ENCODE measurements at regions not wholly inside any gene's neighbourhood (a gene's known extent, or its start where the extent isn't known, plus 50 kb on each side); places are given as distances from the start of the nearest gene placed in this dataset.

DNA sequence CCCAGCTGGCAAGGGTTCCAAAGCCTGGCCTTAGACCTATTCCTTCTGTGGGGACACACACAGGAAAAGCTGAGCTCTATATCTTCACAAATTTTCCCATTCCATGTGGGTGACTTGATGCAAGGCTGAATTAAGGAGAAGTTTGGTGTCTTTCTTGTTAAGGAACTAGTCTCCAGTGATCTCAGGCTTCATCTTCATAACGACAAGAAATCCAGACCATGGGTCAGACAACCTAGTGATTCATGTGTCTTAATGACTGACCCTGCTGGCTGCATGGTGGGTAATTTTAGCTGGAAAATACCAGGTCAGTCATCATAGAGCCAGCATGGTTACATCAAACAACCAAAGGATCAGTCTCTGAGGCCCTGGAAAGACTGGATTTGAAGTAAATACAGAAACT is 112.7 kb upstream of the SLC4A7 start:
- peak overlapping the region; percentile 68; the same call in 1 of the 2 replicates for H3K27ac ChIP-seq (ENCODE audit: low read length)
- H3K9me3 ChIP-seq (ENCODE audit: control insufficient read depth, insufficient read depth, low read depth, low read length) = 0 out of 2 replicates have a peak, but pooled peaks cover 2% of the 10 kb centered on the region
- DNase-seq (ENCODE audit: low read depth, low spot score) (no peak), ATAC-seq (peak; percentile 63)
- CTCF ChIA-PET = no interaction called here
- no peaks in the 10 kb centered on the region for H3K27me3 ChIP-seq (ENCODE audit: control insufficient read depth, insufficient read depth, low read length)
- no peak overlapping the region for H3K4me3 ChIP-seq (ENCODE audit: low read depth in 2 of 2, low read length in 2 of 2)
- no peak for TF ChIP-seq POLR2AphosphoS5 (IDR thresholded peaks at IDR 0.05; ENCODE audit: low read depth, low read length)
- TF ChIP-seq SIN3A (IDR thresholded peaks at IDR 0.05; ENCODE audit: borderline replicate concordance, insufficient read depth, low read depth, low read length) = no peak
- TF ChIP-seq, protein P1, sequence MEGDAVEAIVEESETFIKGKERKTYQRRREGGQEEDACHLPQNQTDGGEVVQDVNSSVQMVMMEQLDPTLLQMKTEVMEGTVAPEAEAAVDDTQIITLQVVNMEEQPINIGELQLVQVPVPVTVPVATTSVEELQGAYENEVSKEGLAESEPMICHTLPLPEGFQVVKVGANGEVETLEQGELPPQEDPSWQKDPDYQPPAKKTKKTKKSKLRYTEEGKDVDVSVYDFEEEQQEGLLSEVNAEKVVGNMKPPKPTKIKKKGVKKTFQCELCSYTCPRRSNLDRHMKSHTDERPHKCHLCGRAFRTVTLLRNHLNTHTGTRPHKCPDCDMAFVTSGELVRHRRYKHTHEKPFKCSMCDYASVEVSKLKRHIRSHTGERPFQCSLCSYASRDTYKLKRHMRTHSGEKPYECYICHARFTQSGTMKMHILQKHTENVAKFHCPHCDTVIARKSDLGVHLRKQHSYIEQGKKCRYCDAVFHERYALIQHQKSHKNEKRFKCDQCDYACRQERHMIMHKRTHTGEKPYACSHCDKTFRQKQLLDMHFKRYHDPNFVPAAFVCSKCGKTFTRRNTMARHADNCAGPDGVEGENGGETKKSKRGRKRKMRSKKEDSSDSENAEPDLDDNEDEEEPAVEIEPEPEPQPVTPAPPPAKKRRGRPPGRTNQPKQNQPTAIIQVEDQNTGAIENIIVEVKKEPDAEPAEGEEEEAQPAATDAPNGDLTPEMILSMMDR (IDR thresholded peaks at IDR 0.05) = no peak
- TF ChIP-seq TCF7L2 (IDR thresholded peaks at IDR 0.05; ENCODE audit: low read depth, low read length) = no peak
- TF ChIP-seq, protein P2, sequence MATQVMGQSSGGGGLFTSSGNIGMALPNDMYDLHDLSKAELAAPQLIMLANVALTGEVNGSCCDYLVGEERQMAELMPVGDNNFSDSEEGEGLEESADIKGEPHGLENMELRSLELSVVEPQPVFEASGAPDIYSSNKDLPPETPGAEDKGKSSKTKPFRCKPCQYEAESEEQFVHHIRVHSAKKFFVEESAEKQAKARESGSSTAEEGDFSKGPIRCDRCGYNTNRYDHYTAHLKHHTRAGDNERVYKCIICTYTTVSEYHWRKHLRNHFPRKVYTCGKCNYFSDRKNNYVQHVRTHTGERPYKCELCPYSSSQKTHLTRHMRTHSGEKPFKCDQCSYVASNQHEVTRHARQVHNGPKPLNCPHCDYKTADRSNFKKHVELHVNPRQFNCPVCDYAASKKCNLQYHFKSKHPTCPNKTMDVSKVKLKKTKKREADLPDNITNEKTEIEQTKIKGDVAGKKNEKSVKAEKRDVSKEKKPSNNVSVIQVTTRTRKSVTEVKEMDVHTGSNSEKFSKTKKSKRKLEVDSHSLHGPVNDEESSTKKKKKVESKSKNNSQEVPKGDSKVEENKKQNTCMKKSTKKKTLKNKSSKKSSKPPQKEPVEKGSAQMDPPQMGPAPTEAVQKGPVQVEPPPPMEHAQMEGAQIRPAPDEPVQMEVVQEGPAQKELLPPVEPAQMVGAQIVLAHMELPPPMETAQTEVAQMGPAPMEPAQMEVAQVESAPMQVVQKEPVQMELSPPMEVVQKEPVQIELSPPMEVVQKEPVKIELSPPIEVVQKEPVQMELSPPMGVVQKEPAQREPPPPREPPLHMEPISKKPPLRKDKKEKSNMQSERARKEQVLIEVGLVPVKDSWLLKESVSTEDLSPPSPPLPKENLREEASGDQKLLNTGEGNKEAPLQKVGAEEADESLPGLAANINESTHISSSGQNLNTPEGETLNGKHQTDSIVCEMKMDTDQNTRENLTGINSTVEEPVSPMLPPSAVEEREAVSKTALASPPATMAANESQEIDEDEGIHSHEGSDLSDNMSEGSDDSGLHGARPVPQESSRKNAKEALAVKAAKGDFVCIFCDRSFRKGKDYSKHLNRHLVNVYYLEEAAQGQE (IDR thresholded peaks at IDR 0.05; ENCODE audit: insufficient read depth in 1 of 2, low read depth in 2 of 2, low read length in 1 of 2) = no peak
- intact Hi-C loops (cut with micrococcal nuclease; ENCODE audit: unreplicated experiment) = no loop called here
- POLR2A ChIA-PET = no interaction called here
- BruUV-seq (replicated peaks) = no TSS peak
- peaks cover 14% of the 10 kb centered on the region for H3K4me1 ChIP-seq (ENCODE audit: control insufficient read depth, insufficient read depth, low read length)
- H3K36me3 ChIP-seq (ENCODE audit: control insufficient read depth, insufficient read depth, low read length) = no peaks in the 10 kb centered on the region
- in situ Hi-C loops (cut with HindIII; ENCODE audit: low pct_unique_long_range_greater_than_20kb, low sequenced_read_pairs) = no loop called here

DNA sequence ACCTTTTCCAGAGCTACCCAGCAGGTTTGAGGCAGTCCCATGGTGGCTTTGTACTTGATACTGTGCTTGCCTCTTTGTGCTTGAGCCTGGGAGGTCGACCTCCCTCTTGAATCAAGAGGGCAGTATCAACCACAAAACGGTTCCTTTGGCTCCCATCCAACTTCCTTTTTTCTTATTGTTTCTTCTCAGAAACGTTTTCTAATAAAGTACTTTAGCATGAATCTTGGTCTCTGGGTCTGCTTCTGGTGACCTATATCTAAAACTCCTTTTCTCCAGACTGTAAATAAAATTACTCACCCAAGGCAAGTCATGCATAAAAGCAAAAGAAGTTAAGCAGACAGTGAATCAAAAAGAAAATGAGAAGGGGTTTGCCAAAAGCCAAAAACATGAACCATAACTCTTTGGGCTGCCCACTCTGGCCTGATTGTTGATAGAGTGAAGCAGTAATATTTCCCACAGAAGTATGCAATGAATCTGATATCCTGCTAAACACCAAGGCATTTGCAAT is 112.2 kb upstream of the SLC4A7 start:
- intact Hi-C loops (cut with micrococcal nuclease; ENCODE audit: unreplicated experiment) (no loop called here), in situ Hi-C loops (cut with HindIII; ENCODE audit: low pct_unique_long_range_greater_than_20kb, low sequenced_read_pairs) (no loop called here)
- POLR2A ChIA-PET = interaction anchor here (0.7 kb wide), 1 partner anchor 50 kb away, joined by 3 read pairs; no protein-coding TSS in a partner anchor
- Histone ChIP-seq H3K9me3 (ENCODE audit: control insufficient read depth, insufficient read depth, low read depth, low read length) (no peaks in the 10 kb centered on the region), H3K27ac (ENCODE audit: low read length) (peak overlapping the region; percentile 68; the same call in 1 of the 2 replicates), H3K36me3 (ENCODE audit: control insufficient read depth, insufficient read depth, low read length) (no peaks in the 10 kb centered on the region), H3K4me3 (ENCODE audit: low read depth in 2 of 2, low read length in 2 of 2) (no peak overlapping the region), H3K4me1 (ENCODE audit: control insufficient read depth, insufficient read depth, low read length) (peaks cover 19% of the 10 kb centered on the region), H3K27me3 (ENCODE audit: control insufficient read depth, insufficient read depth, low read length) (no peaks in the 10 kb centered on the region)
- ATAC-seq = peak; percentile 53
- no TSS peak for BruUV-seq (replicated peaks)
- DNase-seq (ENCODE audit: low read depth, low spot score) = no peak
- TF ChIP-seq, protein P2 (IDR thresholded peaks at IDR 0.05; ENCODE audit: insufficient read depth in 1 of 2, low read depth in 2 of 2, low read length in 1 of 2) = no peak
- TF ChIP-seq, protein P1 (IDR thresholded peaks at IDR 0.05) = no peak
- CTCF ChIA-PET = no interaction called here

All from Panc1 (cell line).